Brain microvascular endothelial cell (primary cell): ENCODE measurements at regions not wholly inside any gene's neighbourhood (a gene's known extent, or its start where the extent isn't known, plus 50 kb on each side); places are given as distances from the start of the nearest gene placed in this dataset.

Experiments used
- DNase-seq: peaks from one replicate; pipeline ENCODE4 v3.0.0-alpha.2; 2020
- H3K27ac ChIP-seq: fragments of 250-450 bp; sonication (Bioruptor Pico); 2 replicates; pipeline ENCODE4 v1.5.1; 2020; ENCODE audit warnings: mild to moderate bottlenecking, moderate library complexity
- H3K27me3 ChIP-seq: fragments of 250-450 bp; sonication (Bioruptor Pico); replicated peaks from 2 replicates; pipeline ENCODE4 v1.5.1; 2020; ENCODE audit warnings: mild to moderate bottlenecking
- H3K36me3 ChIP-seq: fragments of 250-450 bp; sonication (Bioruptor Pico); replicated peaks from 2 replicates; pipeline ENCODE4 v1.5.1; 2020; ENCODE audit warnings: mild to moderate bottlenecking
- H3K4me3 ChIP-seq: 2 replicates; pipeline ENCODE4 v1.5.1; 2011; ENCODE audit warnings: low read depth, mild to moderate bottlenecking, control low read depth, low read length, moderate library complexity
- in situ Hi-C: cut with HindIII; loops from 2 replicates; pipeline ENCODE4 v1.10.0; 2017; ENCODE audit warnings: low sequenced_read_pairs, low pct_ligation_motif_present
- TF ChIP-seq, protein P1 (sequence below): IDR thresholded peaks from 2 replicates; pipeline ENCODE4 v1.5.1; 2011; ENCODE audit warnings: low read depth, mild to moderate bottlenecking, moderate library complexity, low read length, control low read depth, inconsistent platforms; ENCODE audit errors: missing control alignments

DNA sequence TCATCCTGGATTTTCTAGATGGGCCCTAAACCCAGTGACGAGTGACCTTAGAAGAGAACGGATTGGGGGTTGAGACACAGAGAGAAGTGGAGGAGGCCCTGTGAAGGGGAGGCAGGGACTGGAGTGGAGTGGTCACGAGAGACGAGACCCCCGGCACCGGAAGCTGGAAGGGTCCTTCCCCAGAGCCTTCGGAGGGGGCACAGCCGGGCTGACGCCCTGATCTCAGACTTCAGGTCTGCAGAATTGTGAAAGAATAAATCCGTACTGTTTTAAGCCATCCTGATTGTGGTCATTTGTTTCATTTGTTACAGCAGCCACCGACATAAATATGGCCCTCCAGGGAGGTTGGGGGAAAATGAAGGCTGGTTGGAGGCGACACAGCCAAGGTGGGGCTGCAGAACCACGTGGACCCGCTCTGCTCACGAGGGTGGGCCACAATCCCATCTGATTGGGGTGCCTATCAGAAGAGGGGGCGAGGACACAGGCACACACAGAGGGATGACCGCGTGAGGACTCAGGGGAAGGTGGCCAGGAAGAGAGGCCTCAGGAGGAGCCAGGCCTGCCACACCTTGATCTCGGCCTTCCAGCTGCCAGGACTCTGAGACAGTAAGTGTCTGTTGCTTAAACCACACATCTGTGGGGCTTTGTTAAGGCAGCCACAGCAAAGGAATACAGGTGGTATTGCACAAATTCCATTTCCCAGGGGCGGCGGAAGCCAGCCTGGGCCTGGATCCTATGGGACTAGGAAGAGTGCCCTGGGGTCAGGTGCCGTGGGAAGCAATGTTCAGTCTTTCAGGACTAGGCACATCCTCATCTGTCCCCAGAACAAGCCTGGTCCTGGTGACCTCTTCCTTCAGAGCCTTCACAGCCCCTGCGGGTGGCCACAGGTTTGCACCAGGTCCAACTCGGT, 73.3 kb upstream of the SHANK2 start:
- Histone ChIP-seq H3K36me3 (no peaks in the 10 kb centered on the region), H3K27ac (no peak overlapping the region), H3K4me3 (no peak overlapping the region), H3K27me3 (no peaks in the 10 kb centered on the region)
- in situ Hi-C loops, result no loop called here
- TF ChIP-seq, protein P1, sequence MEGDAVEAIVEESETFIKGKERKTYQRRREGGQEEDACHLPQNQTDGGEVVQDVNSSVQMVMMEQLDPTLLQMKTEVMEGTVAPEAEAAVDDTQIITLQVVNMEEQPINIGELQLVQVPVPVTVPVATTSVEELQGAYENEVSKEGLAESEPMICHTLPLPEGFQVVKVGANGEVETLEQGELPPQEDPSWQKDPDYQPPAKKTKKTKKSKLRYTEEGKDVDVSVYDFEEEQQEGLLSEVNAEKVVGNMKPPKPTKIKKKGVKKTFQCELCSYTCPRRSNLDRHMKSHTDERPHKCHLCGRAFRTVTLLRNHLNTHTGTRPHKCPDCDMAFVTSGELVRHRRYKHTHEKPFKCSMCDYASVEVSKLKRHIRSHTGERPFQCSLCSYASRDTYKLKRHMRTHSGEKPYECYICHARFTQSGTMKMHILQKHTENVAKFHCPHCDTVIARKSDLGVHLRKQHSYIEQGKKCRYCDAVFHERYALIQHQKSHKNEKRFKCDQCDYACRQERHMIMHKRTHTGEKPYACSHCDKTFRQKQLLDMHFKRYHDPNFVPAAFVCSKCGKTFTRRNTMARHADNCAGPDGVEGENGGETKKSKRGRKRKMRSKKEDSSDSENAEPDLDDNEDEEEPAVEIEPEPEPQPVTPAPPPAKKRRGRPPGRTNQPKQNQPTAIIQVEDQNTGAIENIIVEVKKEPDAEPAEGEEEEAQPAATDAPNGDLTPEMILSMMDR, result no peak
- DNase-seq, result no peak

GRCh38 chr11:71324788-71325417, 72.5 kb upstream of the SHANK2 start:
- in situ Hi-C loops, result no loop called here
- H3K27ac ChIP-seq, result no peak overlapping the region
- no peak overlapping the region for H3K4me3 ChIP-seq
- no peaks in the 10 kb centered on the region for H3K27me3 ChIP-seq
- no peaks in the 10 kb centered on the region for H3K36me3 ChIP-seq
- no peak for DNase-seq
- TF ChIP-seq, protein P1, result no peak

DNA sequence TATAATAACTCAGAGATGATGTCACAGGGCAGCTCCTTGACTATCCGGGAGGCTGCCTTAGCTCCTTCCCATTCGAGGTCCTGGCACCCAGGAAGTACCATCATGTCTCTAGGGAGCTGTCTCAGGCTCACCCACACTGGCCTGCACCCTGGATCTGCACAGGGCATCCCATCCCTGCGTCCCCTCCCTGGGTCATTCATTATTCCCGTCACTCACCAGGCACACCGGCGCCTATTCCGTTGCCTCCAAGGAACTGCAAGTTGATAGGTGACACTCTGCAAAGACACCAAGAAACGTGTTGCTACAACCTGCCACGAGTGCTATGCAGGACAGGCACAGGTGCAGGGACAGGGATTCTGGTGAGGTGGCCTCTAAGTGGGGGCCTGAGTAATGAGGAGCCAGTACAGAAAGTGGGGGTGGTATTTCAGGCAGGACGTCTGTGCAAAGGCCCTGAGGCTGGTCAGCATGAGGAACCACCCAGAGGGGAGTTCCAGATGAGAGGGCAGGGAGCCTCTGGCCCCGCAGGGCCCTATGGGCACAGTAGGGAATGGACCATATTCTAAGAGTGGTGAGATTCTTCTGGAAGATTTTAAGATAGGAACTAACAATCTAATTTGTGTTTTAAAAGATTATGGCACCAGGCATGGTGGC, 71.6 kb upstream of the SHANK2 start:
- Histone ChIP-seq H3K4me3 (no peak overlapping the region), H3K36me3 (no peaks in the 10 kb centered on the region), H3K27me3 (no peaks in the 10 kb centered on the region), H3K27ac (no peak overlapping the region)
- in situ Hi-C loops, result no loop called here
- TF ChIP-seq, protein P1, result no peak
- DNase-seq, result no peak

- Histone ChIP-seq H3K4me3 (no peak overlapping the region), H3K27me3 (no peaks in the 10 kb centered on the region), H3K27ac (no peak overlapping the region), H3K36me3 (no peaks in the 10 kb centered on the region)
- DNase-seq, result no peak
- in situ Hi-C loops, result no loop called here
- TF ChIP-seq, protein P1, result no peak
Measured at GRCh38 chr11:71322861-71323582, 70.6 kb upstream of the SHANK2 start.

GRCh38 chr11:71322192-71322735, 69.9 kb upstream of the SHANK2 start:
- in situ Hi-C loops, result no loop called here
- H3K36me3 ChIP-seq, result no peaks in the 10 kb centered on the region
- H3K4me3 ChIP-seq, result no peak overlapping the region
- H3K27me3 ChIP-seq, result no peaks in the 10 kb centered on the region
- TF ChIP-seq, protein P1, result no peak
- no peak for DNase-seq
- H3K27ac ChIP-seq, result no peak overlapping the region
